ENCODE measurements at regions not wholly inside any gene's neighbourhood (a gene's known extent, or its start where the extent isn't known, plus 50 kb on each side); places are given as distances from the start of the nearest gene placed in this dataset.

- Histone ChIP-seq H3K36me3 (ENCODE audit: control insufficient read depth, insufficient read depth, low read length) (no peaks in the 10 kb centered on the region), H3K4me3 (replicated peaks; ENCODE audit: low read depth, low read length) (no peak overlapping the region), H3K27me3 (replicated peaks; ENCODE audit: control insufficient read depth, insufficient read depth, low read length) (no peaks in the 10 kb centered on the region; the same call in 1 of the 2 replicates)
- TF ChIP-seq CTCF (IDR thresholded peaks at IDR 0.05; ENCODE audit: insufficient read depth, low read length, poor library complexity, severe bottlenecking) = no peak
- no peak for DNase-seq (ENCODE audit: extremely low read depth, insufficient read length)
Observed at GRCh38 chr18:47577520-47577919, 326.1 kb upstream of the SKOR2 start.

GRCh38 chr18:47574966-47575365, 323.5 kb upstream of the SKOR2 start:
- Histone ChIP-seq H3K27me3 (replicated peaks; ENCODE audit: control insufficient read depth, insufficient read depth, low read length) (no peaks in the 10 kb centered on the region; the same call in none of the 2 replicates), H3K4me3 (replicated peaks; ENCODE audit: low read depth, low read length) (no peak overlapping the region), H3K36me3 (ENCODE audit: control insufficient read depth, insufficient read depth, low read length) (no peaks in the 10 kb centered on the region)
- no peak for DNase-seq (ENCODE audit: extremely low read depth, insufficient read length)
- TF ChIP-seq CTCF (IDR thresholded peaks at IDR 0.05; ENCODE audit: insufficient read depth, low read length, poor library complexity, severe bottlenecking) = no peak

- H3K4me3 ChIP-seq (replicated peaks; ENCODE audit: low read depth, low read length) = no peak overlapping the region
- DNase-seq (ENCODE audit: extremely low read depth, insufficient read length) = no peak
- H3K36me3 ChIP-seq (ENCODE audit: control insufficient read depth, insufficient read depth, low read length) = no peaks in the 10 kb centered on the region
- TF ChIP-seq CTCF (IDR thresholded peaks at IDR 0.05; ENCODE audit: insufficient read depth, low read length, poor library complexity, severe bottlenecking) = no peak
- no peaks in the 10 kb centered on the region; the same call in 1 of the 2 replicates for H3K27me3 ChIP-seq (replicated peaks; ENCODE audit: control insufficient read depth, insufficient read depth, low read length)
Observed at GRCh38 chr18:47571957-47572356, 320.5 kb upstream of the SKOR2 start.

- Histone ChIP-seq H3K36me3 (ENCODE audit: control insufficient read depth, insufficient read depth, low read length) (no peaks in the 10 kb centered on the region), H3K27me3 (replicated peaks; ENCODE audit: control insufficient read depth, insufficient read depth, low read length) (no peaks in the 10 kb centered on the region; the same call in 1 of the 2 replicates), H3K4me3 (replicated peaks; ENCODE audit: low read depth, low read length) (no peak overlapping the region)
- no peak for TF ChIP-seq CTCF (IDR thresholded peaks at IDR 0.05; ENCODE audit: insufficient read depth, low read length, poor library complexity, severe bottlenecking)
- no peak for DNase-seq (ENCODE audit: extremely low read depth, insufficient read length)
Observed at GRCh38 chr18:47566809-47567208, 315.3 kb upstream of the SKOR2 start.

GRCh38 chr18:47560723-47561715, 309.6 kb upstream of the SKOR2 start:
- DNase-seq (ENCODE audit: extremely low read depth, insufficient read length) = no peak
- Histone ChIP-seq H3K4me3 (replicated peaks; ENCODE audit: low read depth, low read length) (no peak overlapping the region), H3K27me3 (replicated peaks; ENCODE audit: control insufficient read depth, insufficient read depth, low read length) (no peaks in the 10 kb centered on the region; the same call in 1 of the 2 replicates)

More at GRCh38 chr18:47560723-47561715, 309.6 kb upstream of the SKOR2 start:
- no peak for TF ChIP-seq CTCF (IDR thresholded peaks at IDR 0.05; ENCODE audit: insufficient read depth, low read length, poor library complexity, severe bottlenecking)
- no peaks in the 10 kb centered on the region for H3K36me3 ChIP-seq (ENCODE audit: control insufficient read depth, insufficient read depth, low read length)
